ENCODE measurements at regions not wholly inside any gene's neighbourhood (a gene's known extent, or its start where the extent isn't known, plus 50 kb on each side); places are given as distances from the start of the nearest gene placed in this dataset.

GRCh38 chr5:125786021-125786420 lies 637.2 kb upstream of the GRAMD2B start:
- TF ChIP-seq USF1 (IDR thresholded peaks at IDR 0.05): no peak
- TF ChIP-seq RAD21 (IDR thresholded peaks at IDR 0.05; ENCODE audit: low read depth): no peak
- TF ChIP-seq EGR1 (IDR thresholded peaks at IDR 0.05): no peak
- no peak for TF ChIP-seq TAF1 (IDR thresholded peaks at IDR 0.05; ENCODE audit: low read depth)
- TF ChIP-seq FOXM1 (IDR thresholded peaks at IDR 0.05; ENCODE audit: borderline replicate concordance, low read depth): no peak
- TF ChIP-seq EP300 (IDR thresholded peaks at IDR 0.05; ENCODE audit: borderline replicate concordance): no peak
- TF ChIP-seq CREB1 (IDR thresholded peaks at IDR 0.05; ENCODE audit: low read depth): no peak
- TF ChIP-seq CEBPB (IDR thresholded peaks at IDR 0.05): no peak
- TF ChIP-seq TCF12 (IDR thresholded peaks at IDR 0.05; ENCODE audit: low read depth): no peak
- no peak for TF ChIP-seq YY1 (IDR thresholded peaks at IDR 0.05; ENCODE audit: low read depth)
- no peak for TF ChIP-seq MAX (IDR thresholded peaks at IDR 0.05)
- TF ChIP-seq NFIC (IDR thresholded peaks at IDR 0.05): no peak
- no peak for TF ChIP-seq REST (IDR thresholded peaks at IDR 0.05; ENCODE audit: low read depth)
- no peak for TF ChIP-seq ZBTB7A (IDR thresholded peaks at IDR 0.05; ENCODE audit: low read depth)
- TF ChIP-seq TEAD4 (IDR thresholded peaks at IDR 0.05): no peak

GRCh38 chr5:125793470-125793869 lies 629.7 kb upstream of the GRAMD2B start:
- no peak for TF ChIP-seq TCF12 (IDR thresholded peaks at IDR 0.05; ENCODE audit: low read depth)
- no peak for TF ChIP-seq RAD21 (IDR thresholded peaks at IDR 0.05; ENCODE audit: low read depth)
- TF ChIP-seq CEBPB (IDR thresholded peaks at IDR 0.05): no peak
- no peak for TF ChIP-seq CREB1 (IDR thresholded peaks at IDR 0.05; ENCODE audit: low read depth)
- no peak for TF ChIP-seq TAF1 (IDR thresholded peaks at IDR 0.05; ENCODE audit: low read depth)
- no peak for TF ChIP-seq NFIC (IDR thresholded peaks at IDR 0.05)
- no peak for TF ChIP-seq EP300 (IDR thresholded peaks at IDR 0.05; ENCODE audit: borderline replicate concordance)
- no peak for TF ChIP-seq USF1 (IDR thresholded peaks at IDR 0.05)
- no peak for TF ChIP-seq EGR1 (IDR thresholded peaks at IDR 0.05)
- no peak for TF ChIP-seq MAX (IDR thresholded peaks at IDR 0.05)
- no peak for TF ChIP-seq FOXM1 (IDR thresholded peaks at IDR 0.05; ENCODE audit: borderline replicate concordance, low read depth)
- TF ChIP-seq ZBTB7A (IDR thresholded peaks at IDR 0.05; ENCODE audit: low read depth): no peak
- TF ChIP-seq REST (IDR thresholded peaks at IDR 0.05; ENCODE audit: low read depth): no peak
- TF ChIP-seq TEAD4 (IDR thresholded peaks at IDR 0.05): no peak
- TF ChIP-seq YY1 (IDR thresholded peaks at IDR 0.05; ENCODE audit: low read depth): no peak

- no peak for TF ChIP-seq TAF1 (IDR thresholded peaks at IDR 0.05; ENCODE audit: low read depth)
- no peak for TF ChIP-seq MAX (IDR thresholded peaks at IDR 0.05)
- no peak for TF ChIP-seq YY1 (IDR thresholded peaks at IDR 0.05; ENCODE audit: low read depth)
- TF ChIP-seq EP300 (IDR thresholded peaks at IDR 0.05; ENCODE audit: borderline replicate concordance): no peak
- no peak for TF ChIP-seq TCF12 (IDR thresholded peaks at IDR 0.05; ENCODE audit: low read depth)
- TF ChIP-seq ZBTB7A (IDR thresholded peaks at IDR 0.05; ENCODE audit: low read depth): no peak
- no peak for TF ChIP-seq FOXM1 (IDR thresholded peaks at IDR 0.05; ENCODE audit: borderline replicate concordance, low read depth)
- no peak for TF ChIP-seq REST (IDR thresholded peaks at IDR 0.05; ENCODE audit: low read depth)
Observed at GRCh38 chr5:125794922-125795321, 628.3 kb upstream of the GRAMD2B start.

GRCh38 chr5:125798307-125798706 lies 624.9 kb upstream of the GRAMD2B start:
- TF ChIP-seq REST (IDR thresholded peaks at IDR 0.05; ENCODE audit: low read depth) (peak; percentile 90), YY1 (IDR thresholded peaks at IDR 0.05; ENCODE audit: low read depth) (no peak)
